T-helper 2 cell (primary cell): ENCODE measurements at regions not wholly inside any gene's neighbourhood (a gene's known extent, or its start where the extent isn't known, plus 50 kb on each side); places are given as distances from the start of the nearest gene placed in this dataset.
"Not testable (repeated sequence)": the region's sequence is repeated elsewhere in the genome, so short reads cannot be mapped to it uniquely, and the experiment has no call there.

Experiments used
- DNase-seq, 5 experiments: peaks; one replicate each; pipeline versions ENCODE4 v3.0.0 to v3.0.0-alpha.2; 2012 to 2022

GRCh38 chr2:190742431-190742830 is 93.5 kb downstream of the NAB1 start:
- DNase-seq: no peak

- DNase-seq: no peak
These were observed 95.2 kb downstream of the NAB1 start for GRCh38 chr2:190744041-190744440.

- DNase-seq: no peak
These were observed 98.3 kb downstream of the NAB1 start for GRCh38 chr2:190746971-190747761.

- no peak for DNase-seq
These were observed 100.1 kb downstream of the NAB1 start for GRCh38 chr2:190748966-190749365.

- DNase-seq: no peak
These were observed 107.0 kb downstream of the NAB1 start for GRCh38 chr2:190755772-190756415.

- peak in 1 of 5 experiments; percentile 12 for DNase-seq
These were observed 110.9 kb downstream of the NAB1 start for GRCh38 chr2:190759749-190760213.

- peak in 1 of 5 experiments; percentile 12 for DNase-seq
These were observed 111.7 kb downstream of the NAB1 start for GRCh38 chr2:190760353-190761150.

- DNase-seq: not testable (repeated sequence)
These were observed 112.3 kb downstream of the NAB1 start for GRCh38 chr2:190761216-190761615.

GRCh38 chr2:190762566-190762965 is 113.7 kb downstream of the NAB1 start:
- DNase-seq: no peak

GRCh38 chr2:190763100-190763499 is 114.2 kb downstream of the NAB1 start:
- DNase-seq: no peak

GRCh38 chr2:190763901-190764514 is 115.1 kb downstream of the NAB1 start:
- DNase-seq: peak in 2 of 5 experiments; percentile 9 to 21

- no peak for DNase-seq
These were observed 115.0 kb upstream of the GLS start for GRCh38 chr2:190765386-190766173.

- DNase-seq: no peak
These were observed 114.4 kb upstream of the GLS start for GRCh38 chr2:190766174-190766572.

- no peak for DNase-seq
These were observed 114.0 kb upstream of the GLS start for GRCh38 chr2:190766595-190766994.

- DNase-seq: no peak
These were observed 112.8 kb upstream of the GLS start for GRCh38 chr2:190767821-190768220.

GRCh38 chr2:190769258-190769657 is 111.4 kb upstream of the GLS start:
- no peak for DNase-seq

- no peak for DNase-seq
These were observed 108.9 kb upstream of the GLS start for GRCh38 chr2:190771726-190772125.

GRCh38 chr2:190780594-190780993 is 100.0 kb upstream of the GLS start:
- no peak for DNase-seq

- DNase-seq: peak in 4 of 5 experiments; percentile 8 to 63 (median 14)
These were observed 98.9 kb upstream of the GLS start for GRCh38 chr2:190781604-190782198.

GRCh38 chr2:190782264-190782663 is 98.4 kb upstream of the GLS start:
- no peak for DNase-seq

- DNase-seq: no peak
These were observed 96.9 kb upstream of the GLS start for GRCh38 chr2:190783513-190784263.
